ENCODE measurements at regions not wholly inside any gene's neighbourhood (a gene's known extent, or its start where the extent isn't known, plus 50 kb on each side); places are given as distances from the start of the nearest gene placed in this dataset.

DNA sequence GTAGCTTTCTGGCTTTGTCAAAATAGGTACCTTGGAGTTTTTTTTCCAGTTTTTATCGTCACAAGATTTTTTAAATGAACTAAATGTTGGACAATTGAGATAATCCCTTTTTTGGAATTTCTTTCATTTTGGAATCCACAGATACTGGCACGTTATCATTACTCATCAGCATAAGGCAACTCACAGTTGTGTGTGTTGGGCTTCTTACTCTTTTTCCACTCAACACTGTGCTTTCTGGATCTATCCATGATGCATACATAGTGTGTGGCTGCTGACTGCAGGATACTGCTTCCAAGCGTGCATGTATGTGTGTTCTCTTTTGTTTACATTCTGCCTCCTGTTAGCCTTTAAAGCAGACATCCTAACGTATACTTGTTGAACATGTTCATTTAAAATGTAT, 113.5 kb upstream of the FAM9A start:
- DNase-seq (ENCODE audit: unreplicated experiment) = no peak
- Mint-ChIP-seq H3K27me3 (ENCODE audit: insufficient read depth, unreplicated experiment) (peaks cover 21% of the 10 kb centered on the region), H3K27ac (ENCODE audit: low read depth, unreplicated experiment) (no peak overlapping the region), H3K4me1 (ENCODE audit: insufficient read depth, unreplicated experiment) (no peaks in the 10 kb centered on the region), H3K36me3 (ENCODE audit: insufficient read depth, unreplicated experiment) (no peaks in the 10 kb centered on the region), H3K9me3 (ENCODE audit: unreplicated experiment) (peaks cover 15% of the 10 kb centered on the region), H3K4me3 (ENCODE audit: unreplicated experiment) (no peak overlapping the region)
- TF ChIP-seq, protein P1, sequence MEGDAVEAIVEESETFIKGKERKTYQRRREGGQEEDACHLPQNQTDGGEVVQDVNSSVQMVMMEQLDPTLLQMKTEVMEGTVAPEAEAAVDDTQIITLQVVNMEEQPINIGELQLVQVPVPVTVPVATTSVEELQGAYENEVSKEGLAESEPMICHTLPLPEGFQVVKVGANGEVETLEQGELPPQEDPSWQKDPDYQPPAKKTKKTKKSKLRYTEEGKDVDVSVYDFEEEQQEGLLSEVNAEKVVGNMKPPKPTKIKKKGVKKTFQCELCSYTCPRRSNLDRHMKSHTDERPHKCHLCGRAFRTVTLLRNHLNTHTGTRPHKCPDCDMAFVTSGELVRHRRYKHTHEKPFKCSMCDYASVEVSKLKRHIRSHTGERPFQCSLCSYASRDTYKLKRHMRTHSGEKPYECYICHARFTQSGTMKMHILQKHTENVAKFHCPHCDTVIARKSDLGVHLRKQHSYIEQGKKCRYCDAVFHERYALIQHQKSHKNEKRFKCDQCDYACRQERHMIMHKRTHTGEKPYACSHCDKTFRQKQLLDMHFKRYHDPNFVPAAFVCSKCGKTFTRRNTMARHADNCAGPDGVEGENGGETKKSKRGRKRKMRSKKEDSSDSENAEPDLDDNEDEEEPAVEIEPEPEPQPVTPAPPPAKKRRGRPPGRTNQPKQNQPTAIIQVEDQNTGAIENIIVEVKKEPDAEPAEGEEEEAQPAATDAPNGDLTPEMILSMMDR (IDR thresholded peaks at IDR 0.05; ENCODE audit: unreplicated experiment) = no peak
- ChIA-PET POLR2A (no interaction called here), CTCF (no interaction called here)
- intact Hi-C loops (cut with micrococcal nuclease) = no loop called here
- BruUV-seq (replicated peaks) = no TSS peak

GRCh38 chrX:8913655-8914409, 112.6 kb upstream of the FAM9A start:
- CTCF ChIA-PET = interaction anchor here (0.6 kb wide), 1 partner anchor 798 kb away, joined by 3 read pairs; no protein-coding TSS in a partner anchor
- Mint-ChIP-seq H3K36me3 (ENCODE audit: insufficient read depth, unreplicated experiment) (no peaks in the 10 kb centered on the region), H3K9me3 (ENCODE audit: unreplicated experiment) (peaks cover 15% of the 10 kb centered on the region), H3K27me3 (ENCODE audit: insufficient read depth, unreplicated experiment) (peaks cover 21% of the 10 kb centered on the region), H3K4me3 (ENCODE audit: unreplicated experiment) (no peak overlapping the region), H3K4me1 (ENCODE audit: insufficient read depth, unreplicated experiment) (no peaks in the 10 kb centered on the region), H3K27ac (ENCODE audit: low read depth, unreplicated experiment) (no peak overlapping the region)
- TF ChIP-seq, protein P1 (IDR thresholded peaks at IDR 0.05; ENCODE audit: unreplicated experiment) = no peak
- POLR2A ChIA-PET = no interaction called here
- peak; percentile 78 for DNase-seq (ENCODE audit: unreplicated experiment)
- no TSS peak for BruUV-seq (replicated peaks)
- intact Hi-C loops (cut with micrococcal nuclease) = no loop called here

GRCh38 chrX:8907688-8908087, 106.5 kb upstream of the FAM9A start:
- Mint-ChIP-seq H3K4me1 (ENCODE audit: insufficient read depth, unreplicated experiment) (no peaks in the 10 kb centered on the region), H3K9me3 (ENCODE audit: unreplicated experiment) (peaks cover 23% of the 10 kb centered on the region), H3K36me3 (ENCODE audit: insufficient read depth, unreplicated experiment) (no peaks in the 10 kb centered on the region), H3K27me3 (ENCODE audit: insufficient read depth, unreplicated experiment) (peaks cover 44% of the 10 kb centered on the region), H3K4me3 (ENCODE audit: unreplicated experiment) (no peak overlapping the region), H3K27ac (ENCODE audit: low read depth, unreplicated experiment) (no peak overlapping the region)
- ChIA-PET POLR2A (no interaction called here), CTCF (no interaction called here)
- no TSS peak for BruUV-seq (replicated peaks)
- no peak for DNase-seq (ENCODE audit: unreplicated experiment)
- TF ChIP-seq, protein P1 (IDR thresholded peaks at IDR 0.05; ENCODE audit: unreplicated experiment) = no peak
- intact Hi-C loops (cut with micrococcal nuclease) = no loop called here

- ChIA-PET CTCF (no interaction called here), POLR2A (no interaction called here)
- Mint-ChIP-seq H3K4me3 (ENCODE audit: unreplicated experiment) (no peak overlapping the region), H3K36me3 (ENCODE audit: insufficient read depth, unreplicated experiment) (no peaks in the 10 kb centered on the region), H3K27me3 (ENCODE audit: insufficient read depth, unreplicated experiment) (peaks cover 50% of the 10 kb centered on the region), H3K27ac (ENCODE audit: low read depth, unreplicated experiment) (no peak overlapping the region), H3K9me3 (ENCODE audit: unreplicated experiment) (peaks cover 24% of the 10 kb centered on the region), H3K4me1 (ENCODE audit: insufficient read depth, unreplicated experiment) (no peaks in the 10 kb centered on the region)
- TF ChIP-seq, protein P1 (IDR thresholded peaks at IDR 0.05; ENCODE audit: unreplicated experiment) = no peak
- no TSS peak for BruUV-seq (replicated peaks)
- no peak for DNase-seq (ENCODE audit: unreplicated experiment)
- intact Hi-C loops (cut with micrococcal nuclease) = no loop called here
Observed at GRCh38 chrX:8906299-8906938, 105.2 kb upstream of the FAM9A start.

Data from MCF 10A (cell line).